GM21717 (cell line): ENCODE measurements at regions not wholly inside any gene's neighbourhood (a gene's known extent, or its start where the extent isn't known, plus 50 kb on each side); places are given as distances from the start of the nearest gene placed in this dataset.
"Not testable (repeated sequence)": the region's sequence is repeated elsewhere in the genome, so short reads cannot be mapped to it uniquely, and the experiment has no call there.

Experiments used
- ATAC-seq: cut with Tn5 transposase; IDR thresholded peaks from one replicate; pipeline ENCODE4 v1.9.1; 2021; ENCODE audit warnings: mild to moderate bottlenecking, moderate library complexity; ENCODE audit not compliant: unreplicated experiment

- no peak for ATAC-seq
These were observed 228.0 kb downstream of the SHOX start for GRCh38 chrX:858542-859078.

GRCh38 chrX:857376-857775, 226.8 kb downstream of the SHOX start:
- ATAC-seq = no peak

GRCh38 chrX:856566-857290, 226.1 kb downstream of the SHOX start:
- no peak for ATAC-seq

- ATAC-seq = no peak
These were observed 222.7 kb downstream of the SHOX start for GRCh38 chrX:853304-853703.

GRCh38 chrX:850471-850916, 219.9 kb downstream of the SHOX start:
- no peak for ATAC-seq

- ATAC-seq = no peak
These were observed 217.8 kb downstream of the SHOX start for GRCh38 chrX:848386-848785.

- no peak for ATAC-seq
These were observed 212.7 kb downstream of the SHOX start for GRCh38 chrX:843306-843705.

GRCh38 chrX:840556-840955, 210.0 kb downstream of the SHOX start:
- ATAC-seq = no peak

- ATAC-seq = not testable (repeated sequence)
These were observed 208.1 kb downstream of the SHOX start for GRCh38 chrX:838666-839065.

GRCh38 chrX:835857-836256, 205.3 kb downstream of the SHOX start:
- ATAC-seq = not testable (repeated sequence)

GRCh38 chrX:830532-830931, 199.9 kb downstream of the SHOX start:
- no peak for ATAC-seq

- ATAC-seq = no peak
These were observed 198.6 kb downstream of the SHOX start for GRCh38 chrX:829145-829544.

- no peak for ATAC-seq
These were observed 197.9 kb downstream of the SHOX start for GRCh38 chrX:828411-828959.

- ATAC-seq = no peak
These were observed 195.9 kb downstream of the SHOX start for GRCh38 chrX:826448-826847.

GRCh38 chrX:825991-826390, 195.4 kb downstream of the SHOX start:
- ATAC-seq = no peak

- ATAC-seq = not testable (repeated sequence)
These were observed 192.5 kb downstream of the SHOX start for GRCh38 chrX:823073-823472.

- ATAC-seq = no peak
These were observed 190.9 kb downstream of the SHOX start for GRCh38 chrX:821327-822107.

- ATAC-seq = no peak
These were observed 189.1 kb downstream of the SHOX start for GRCh38 chrX:819684-820083.

GRCh38 chrX:817759-818300, 187.2 kb downstream of the SHOX start:
- no peak for ATAC-seq

- not testable (repeated sequence) for ATAC-seq
These were observed 186.6 kb downstream of the SHOX start for GRCh38 chrX:817147-817546.

- no peak for ATAC-seq
These were observed 185.8 kb downstream of the SHOX start for GRCh38 chrX:816411-816810.
